ENCODE measurements at regions not wholly inside any gene's neighbourhood (a gene's known extent, or its start where the extent isn't known, plus 50 kb on each side); places are given as distances from the start of the nearest gene placed in this dataset.

GRCh38 chr5:63323926-63324325 lies 638.3 kb downstream of the HTR1A start:
- DNase-seq (ENCODE audit: low read depth) = no peak

- DNase-seq (ENCODE audit: low read depth) = no peak
Measured at GRCh38 chr5:63314551-63314950, 647.7 kb downstream of the HTR1A start.

GRCh38 chr5:63310644-63311043 lies 651.6 kb downstream of the HTR1A start:
- DNase-seq (ENCODE audit: low read depth) = no peak

GRCh38 chr5:63306909-63307308 lies 655.3 kb downstream of the HTR1A start:
- no peak for DNase-seq (ENCODE audit: low read depth)

- DNase-seq (ENCODE audit: low read depth) = no peak
Measured at GRCh38 chr5:63293317-63293716, 668.9 kb downstream of the HTR1A start.

DNA sequence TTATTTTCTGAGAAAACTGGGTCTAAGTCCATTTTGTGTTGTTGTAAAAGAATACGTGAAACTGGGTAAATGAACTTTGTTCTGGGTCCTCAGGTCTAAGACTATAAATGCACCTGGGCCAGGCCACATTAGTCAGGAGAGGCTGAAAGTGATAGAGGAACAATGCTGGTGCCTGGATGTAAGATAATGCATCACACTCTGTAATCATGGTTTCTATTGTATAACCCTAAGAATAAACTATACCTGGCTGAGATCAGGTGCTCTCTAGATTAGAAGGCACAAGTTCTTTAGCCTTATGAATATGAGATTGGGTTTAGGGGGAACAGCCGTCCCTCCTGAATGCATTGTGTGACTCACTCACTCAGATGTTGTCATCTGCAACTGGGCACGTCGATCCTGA lies 675.5 kb downstream of the HTR1A start:
- DNase-seq (ENCODE audit: low read depth) = no peak

GRCh38 chr5:63263411-63263810 lies 684.8 kb downstream of the LRRC70 start:
- no peak for DNase-seq (ENCODE audit: low read depth)

GRCh38 chr5:63262185-63262981 lies 683.8 kb downstream of the LRRC70 start:
- peak; percentile 59 for DNase-seq (ENCODE audit: low read depth)

DNA sequence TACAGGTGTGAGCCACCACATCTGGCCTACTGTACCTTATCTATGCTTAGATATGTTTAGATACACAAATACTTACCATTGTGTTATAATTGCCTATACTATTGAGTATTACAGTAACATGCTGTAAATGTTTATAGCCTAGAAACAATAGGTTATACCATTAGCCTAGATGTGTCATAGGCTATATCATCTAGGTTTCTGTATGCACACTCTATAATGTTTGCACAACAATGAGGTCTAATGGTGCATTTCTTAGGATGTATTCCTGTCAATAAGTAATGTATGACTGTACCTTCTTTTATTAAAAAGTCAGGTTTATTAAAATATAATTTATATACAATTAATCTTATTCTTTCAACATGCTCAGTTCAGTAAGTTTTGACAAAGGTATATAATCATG lies 683.1 kb downstream of the LRRC70 start:
- no peak for DNase-seq (ENCODE audit: low read depth)

GRCh38 chr5:63255594-63255993 lies 677.0 kb downstream of the LRRC70 start:
- peak; percentile 6 for DNase-seq (ENCODE audit: low read depth)

DNA sequence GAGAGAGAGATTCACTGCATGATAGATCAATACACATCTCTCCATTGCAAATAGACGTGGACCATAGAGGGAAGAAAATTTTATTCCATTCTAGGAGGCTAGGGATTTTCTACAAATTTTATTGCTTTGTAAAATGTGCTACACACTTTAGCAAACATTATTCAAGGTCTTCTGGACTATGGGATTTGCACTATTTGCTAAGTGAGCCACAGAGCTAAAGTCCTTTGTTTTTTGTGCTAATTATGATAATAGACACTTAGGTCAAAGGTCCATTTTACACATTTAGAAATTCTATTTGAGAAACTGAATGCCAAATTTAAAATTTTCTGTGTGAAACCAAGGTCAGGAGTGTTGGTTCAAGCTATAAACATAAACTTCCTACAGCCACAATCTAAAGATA lies 672.3 kb downstream of the LRRC70 start:
- DNase-seq (ENCODE audit: low read depth) = no peak

- DNase-seq (ENCODE audit: low read depth) = no peak
Measured at GRCh38 chr5:63249960-63250359, 671.3 kb downstream of the LRRC70 start.

GRCh38 chr5:63247651-63248050 lies 669.0 kb downstream of the LRRC70 start:
- DNase-seq (ENCODE audit: low read depth) = peak; percentile 3

DNA sequence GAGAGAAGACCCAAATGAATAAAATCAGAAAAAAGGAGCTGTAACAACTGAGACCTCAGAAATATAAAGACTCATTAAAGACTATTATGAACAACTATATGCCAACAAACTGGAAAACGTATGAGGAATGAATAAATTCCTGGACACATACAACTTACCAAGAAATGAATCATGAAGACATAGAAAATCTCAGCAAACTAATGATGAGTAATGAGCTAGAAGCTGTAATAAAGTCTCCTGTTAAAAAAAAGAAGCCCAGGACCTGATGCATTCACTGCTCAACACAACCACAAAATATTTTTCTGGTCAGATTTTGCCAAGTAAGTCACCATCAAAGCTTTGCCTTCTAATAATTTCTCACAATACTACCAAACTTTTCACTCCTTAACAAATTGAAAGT lies 666.7 kb downstream of the LRRC70 start:
- DNase-seq (ENCODE audit: low read depth) = peak; percentile 77

DNA sequence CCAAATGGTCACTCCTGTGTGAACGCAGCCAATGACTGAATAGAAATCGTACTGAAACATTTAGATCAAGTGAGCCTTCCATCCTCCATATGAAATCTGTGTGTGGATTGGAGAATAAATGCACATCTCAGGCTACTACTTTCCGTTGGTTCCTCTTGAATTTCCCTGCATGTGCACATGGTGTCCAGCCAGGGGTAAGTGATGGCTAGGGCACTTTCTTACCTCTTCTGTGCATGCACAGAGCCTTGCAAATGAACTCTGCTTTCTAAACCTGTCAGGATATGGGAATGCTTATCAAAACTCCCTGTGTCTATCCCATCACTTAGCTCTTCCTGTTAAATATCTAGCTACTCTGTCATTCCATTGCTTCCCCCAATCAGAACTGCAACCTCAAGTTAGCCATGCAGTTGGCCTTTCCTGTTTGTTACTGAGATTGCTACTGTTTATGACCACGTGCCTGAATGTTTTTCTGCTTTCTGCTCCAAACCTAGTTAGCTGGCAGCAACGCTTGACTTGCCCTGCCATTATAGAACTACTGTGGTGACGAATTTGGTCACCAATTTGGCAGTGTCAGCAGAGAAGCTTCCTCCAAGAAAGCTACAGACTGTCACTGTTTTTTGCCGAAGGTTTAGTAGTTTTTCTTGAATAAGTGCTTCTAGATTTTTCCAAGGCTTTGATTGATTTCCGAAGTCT lies 661.6 kb downstream of the LRRC70 start:
- DNase-seq (ENCODE audit: low read depth) = peak; percentile 14

- DNase-seq (ENCODE audit: low read depth) = no peak
Measured at GRCh38 chr5:63233911-63234310, 655.3 kb downstream of the LRRC70 start.

- DNase-seq (ENCODE audit: low read depth) = no peak
Measured at GRCh38 chr5:63233361-63233760, 654.7 kb downstream of the LRRC70 start.

GRCh38 chr5:63230754-63231153 lies 652.1 kb downstream of the LRRC70 start:
- DNase-seq (ENCODE audit: low read depth) = no peak

DNA sequence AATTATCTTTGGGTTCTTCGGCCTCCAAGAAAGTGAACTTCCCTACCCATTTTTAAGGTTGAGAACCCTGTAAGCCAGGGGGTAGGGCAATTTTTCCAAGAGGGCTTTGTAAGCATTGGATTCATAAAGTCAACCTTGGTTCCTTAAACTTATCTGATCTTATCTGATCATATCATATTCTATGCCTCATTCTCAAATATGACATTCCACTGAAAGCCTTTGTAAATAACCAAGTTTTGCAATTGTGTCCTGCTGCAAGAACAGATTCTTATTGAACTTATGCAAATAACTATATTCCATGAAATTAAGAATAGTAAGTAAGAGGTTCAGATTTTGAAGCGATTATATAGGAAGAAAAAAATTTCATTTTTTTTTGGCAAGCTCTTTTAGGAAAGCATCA lies 649.5 kb downstream of the LRRC70 start:
- DNase-seq (ENCODE audit: low read depth) = no peak

DNA sequence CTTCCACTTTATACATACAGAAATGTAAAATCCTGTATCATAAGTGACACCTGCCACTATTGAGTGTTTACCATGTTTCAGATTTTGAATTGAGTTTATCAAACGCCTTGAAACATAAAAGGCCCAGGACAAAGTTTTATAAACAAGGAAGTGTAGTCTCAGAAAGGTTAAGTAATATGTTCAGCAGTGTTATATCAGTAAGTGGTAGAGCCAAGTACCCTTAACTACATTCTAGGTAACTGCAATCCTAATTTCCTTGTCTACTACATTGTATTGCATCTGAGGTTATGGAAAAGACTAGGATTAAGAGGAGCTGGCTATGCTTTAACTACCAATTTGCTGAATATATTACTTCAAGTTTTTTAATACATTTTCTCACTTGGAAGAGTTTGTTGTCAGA lies 641.6 kb downstream of the LRRC70 start:
- no peak for DNase-seq (ENCODE audit: low read depth)

GRCh38 chr5:63217422-63217821 lies 638.8 kb downstream of the LRRC70 start:
- DNase-seq (ENCODE audit: low read depth) = no peak

DNA sequence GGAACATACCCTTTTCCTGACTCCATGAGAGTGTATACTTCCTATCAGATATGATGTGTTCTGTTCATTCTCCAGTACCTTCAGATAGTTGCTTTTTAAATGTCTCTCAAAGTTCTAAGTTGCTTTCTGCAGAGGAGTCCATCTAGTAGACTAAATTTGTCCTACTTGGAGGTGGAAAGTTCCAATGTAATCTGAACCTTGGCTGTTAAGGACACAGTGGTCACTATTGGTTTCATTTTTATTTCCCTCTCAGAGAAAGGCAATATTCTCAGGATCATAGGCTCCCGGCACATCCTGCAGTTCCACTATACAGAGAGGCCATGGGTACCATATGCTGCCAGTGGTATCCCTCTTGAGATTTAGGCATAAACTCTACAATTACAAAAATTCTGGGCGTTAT lies 634.6 kb downstream of the LRRC70 start:
- no peak for DNase-seq (ENCODE audit: low read depth)

DNA sequence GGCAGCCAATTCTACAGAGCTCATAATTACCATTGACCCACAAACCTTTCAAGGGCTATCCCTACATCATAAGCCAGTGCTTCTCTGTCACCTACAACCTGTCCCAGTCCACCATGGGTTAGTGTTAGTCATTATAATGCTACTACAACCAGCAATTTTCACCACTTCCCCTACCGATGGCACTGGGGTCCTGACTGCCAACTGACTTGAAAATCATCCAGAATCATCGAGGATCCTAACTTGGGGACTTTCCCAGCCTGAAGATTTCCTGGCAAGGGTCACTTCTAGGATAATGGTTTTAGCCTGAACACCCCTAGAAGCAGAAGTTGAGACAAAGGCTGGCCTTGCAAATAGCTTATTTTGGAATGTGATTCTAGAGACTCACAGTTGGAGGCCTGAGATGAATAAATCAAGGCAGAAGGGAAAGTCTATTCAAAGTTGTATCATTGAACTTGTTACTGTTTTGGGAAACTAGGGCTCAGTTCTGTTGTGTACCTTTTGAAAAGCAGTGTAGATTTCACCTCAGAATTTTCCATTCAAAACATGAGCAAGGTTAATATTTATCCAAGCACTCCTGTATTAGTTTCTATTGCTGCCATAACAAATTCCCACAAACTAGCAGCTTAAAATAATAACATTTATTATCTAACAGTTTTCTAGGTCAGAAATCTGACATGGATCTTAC lies 633.0 kb downstream of the LRRC70 start:
- DNase-seq (ENCODE audit: low read depth) = no peak

Data from ELR (cell line).